A673 (cell line): ENCODE measurements at regions not wholly inside any gene's neighbourhood (a gene's known extent, or its start where the extent isn't known, plus 50 kb on each side); places are given as distances from the start of the nearest gene placed in this dataset.

Experiments
- EZH2 ChIP-seq: fragments of 200-600 bp; sonication (generic); IDR thresholded peaks from 2 replicates; pipeline ENCODE4 v1.6.1; 2017; ENCODE audit warnings: borderline replicate concordance, low read depth, mild to moderate bottlenecking, mixed read lengths, antibody characterized with exemption, low read length; ENCODE audit not compliant: poor library complexity, severe bottlenecking
- TF ChIP-seq, protein P1 (sequence below): fragments of 300-800, 200-600 bp; sonication (generic); conservative IDR thresholded peaks from 2 replicates; pipeline ENCODE4 v1.5.1; 2017; ENCODE audit warnings: low read depth, mild to moderate bottlenecking, antibody characterized with exemption, low read length, moderate library complexity, mixed read lengths

- TF ChIP-seq, protein P1, sequence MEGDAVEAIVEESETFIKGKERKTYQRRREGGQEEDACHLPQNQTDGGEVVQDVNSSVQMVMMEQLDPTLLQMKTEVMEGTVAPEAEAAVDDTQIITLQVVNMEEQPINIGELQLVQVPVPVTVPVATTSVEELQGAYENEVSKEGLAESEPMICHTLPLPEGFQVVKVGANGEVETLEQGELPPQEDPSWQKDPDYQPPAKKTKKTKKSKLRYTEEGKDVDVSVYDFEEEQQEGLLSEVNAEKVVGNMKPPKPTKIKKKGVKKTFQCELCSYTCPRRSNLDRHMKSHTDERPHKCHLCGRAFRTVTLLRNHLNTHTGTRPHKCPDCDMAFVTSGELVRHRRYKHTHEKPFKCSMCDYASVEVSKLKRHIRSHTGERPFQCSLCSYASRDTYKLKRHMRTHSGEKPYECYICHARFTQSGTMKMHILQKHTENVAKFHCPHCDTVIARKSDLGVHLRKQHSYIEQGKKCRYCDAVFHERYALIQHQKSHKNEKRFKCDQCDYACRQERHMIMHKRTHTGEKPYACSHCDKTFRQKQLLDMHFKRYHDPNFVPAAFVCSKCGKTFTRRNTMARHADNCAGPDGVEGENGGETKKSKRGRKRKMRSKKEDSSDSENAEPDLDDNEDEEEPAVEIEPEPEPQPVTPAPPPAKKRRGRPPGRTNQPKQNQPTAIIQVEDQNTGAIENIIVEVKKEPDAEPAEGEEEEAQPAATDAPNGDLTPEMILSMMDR, result no peak
- TF ChIP-seq EZH2, result no peak
Measured at GRCh38 chr5:125209650-125210049, 463.2 kb upstream of the ZNF608 start.
